ENCODE measurements at regions not wholly inside any gene's neighbourhood (a gene's known extent, or its start where the extent isn't known, plus 50 kb on each side); places are given as distances from the start of the nearest gene placed in this dataset.
A peak's percentile ranks its signal among the peaks of the same experiment; 100 is the strongest.

GRCh38 chr6:18326980-18327379 is 60.2 kb upstream of the RNF144B start:
- H3K4me3 ChIP-seq (ENCODE audit: low read depth, low read length): no peak overlapping the region
- no peak for TF ChIP-seq CTCF (conservative IDR thresholded peaks at IDR 0.05; ENCODE audit: low read depth, low read length)
- DNase-seq (ENCODE audit: low read depth): no peak

GRCh38 chr6:18326001-18326400 is 61.1 kb upstream of the RNF144B start:
- DNase-seq (ENCODE audit: low read depth): no peak
- no peak for TF ChIP-seq CTCF (conservative IDR thresholded peaks at IDR 0.05; ENCODE audit: low read depth, low read length)
- H3K4me3 ChIP-seq (ENCODE audit: low read depth, low read length): no peak overlapping the region

- no peak overlapping the region for H3K4me3 ChIP-seq (ENCODE audit: low read depth, low read length)
- no peak for TF ChIP-seq CTCF (conservative IDR thresholded peaks at IDR 0.05; ENCODE audit: low read depth, low read length)
- no peak for DNase-seq (ENCODE audit: low read depth)
Observed at GRCh38 chr6:18324706-18325042, 60.3 kb upstream of the DEK start.

GRCh38 chr6:18323935-18324705 is 59.8 kb upstream of the DEK start:
- H3K4me3 ChIP-seq (ENCODE audit: low read depth, low read length): no peak overlapping the region
- TF ChIP-seq CTCF (conservative IDR thresholded peaks at IDR 0.05; ENCODE audit: low read depth, low read length): peak; percentile 70
- peak; percentile 73 for DNase-seq (ENCODE audit: low read depth)

GRCh38 chr6:18317850-18318249 is 53.5 kb upstream of the DEK start:
- no peak for DNase-seq (ENCODE audit: low read depth)
- H3K4me3 ChIP-seq (ENCODE audit: low read depth, low read length): no peak overlapping the region
- TF ChIP-seq CTCF (conservative IDR thresholded peaks at IDR 0.05; ENCODE audit: low read depth, low read length): no peak

- H3K4me3 ChIP-seq (ENCODE audit: low read depth, low read length): no peak overlapping the region
- no peak for TF ChIP-seq CTCF (conservative IDR thresholded peaks at IDR 0.05; ENCODE audit: low read depth, low read length)
- no peak for DNase-seq (ENCODE audit: low read depth)
Observed at GRCh38 chr6:18314317-18314997, 50.1 kb upstream of the DEK start.
